HG03520 (cell line): ENCODE measurements at regions not wholly inside any gene's neighbourhood (a gene's known extent, or its start where the extent isn't known, plus 50 kb on each side); places are given as distances from the start of the nearest gene placed in this dataset.

Experiments
- ATAC-seq: cut with Tn5 transposase; IDR thresholded peaks from one replicate; pipeline ENCODE4 v1.9.1; 2021; ENCODE audit warnings: mild to moderate bottlenecking, moderate library complexity; ENCODE audit not compliant: unreplicated experiment

- no peak for ATAC-seq
These were observed 107.4 kb upstream of the LSM8 start for GRCh38 chr7:118076564-118076963.

GRCh38 chr7:118078015-118078414 is 105.9 kb upstream of the LSM8 start:
- no peak for ATAC-seq

GRCh38 chr7:118079369-118079768 is 104.6 kb upstream of the LSM8 start:
- ATAC-seq, result no peak

GRCh38 chr7:118080947-118081346 is 103.0 kb upstream of the LSM8 start:
- peak; percentile 90 for ATAC-seq

- no peak for ATAC-seq
These were observed 101.5 kb upstream of the LSM8 start for GRCh38 chr7:118082506-118082905.

- ATAC-seq, result no peak
These were observed 99.0 kb upstream of the LSM8 start for GRCh38 chr7:118085000-118085399.

- ATAC-seq, result no peak
These were observed 96.8 kb upstream of the LSM8 start for GRCh38 chr7:118087126-118087525.

GRCh38 chr7:118094044-118094443 is 89.9 kb upstream of the LSM8 start:
- ATAC-seq, result no peak

GRCh38 chr7:118104812-118105441 is 79.0 kb upstream of the LSM8 start:
- no peak for ATAC-seq

GRCh38 chr7:118109607-118110006 is 74.4 kb upstream of the LSM8 start:
- no peak for ATAC-seq

- ATAC-seq, result no peak
These were observed 73.6 kb upstream of the LSM8 start for GRCh38 chr7:118110178-118110925.

- ATAC-seq, result no peak
These were observed 72.6 kb upstream of the LSM8 start for GRCh38 chr7:118111347-118111746.

- no peak for ATAC-seq
These were observed 69.8 kb upstream of the LSM8 start for GRCh38 chr7:118114175-118114574.

GRCh38 chr7:118129041-118129795 is 54.7 kb upstream of the LSM8 start:
- peak; percentile 58 for ATAC-seq

GRCh38 chr7:118132764-118133163 is 51.2 kb upstream of the LSM8 start:
- ATAC-seq, result no peak
